HCT116 (cell line): ENCODE measurements at regions not wholly inside any gene's neighbourhood (a gene's known extent, or its start where the extent isn't known, plus 50 kb on each side); places are given as distances from the start of the nearest gene placed in this dataset.

Experiments
- ATAC-seq: fragments of 200-7000 bp; cut with Tn5 transposase; 2 replicates; pipeline ENCODE4 v1.9.1; 2020; ENCODE audit warnings: mild to moderate bottlenecking, moderate library complexity
- BruUV-seq: library from RNA; stranded (reverse); fragments of 400-500 nt; replicated peaks from 2 replicates; lab custom pipeline; 2021; lab: Mats Ljungman, UMichigan
- CTCF ChIA-PET: fragments of 300-600 bp; sonication (Branson Sonifier 250); formaldehyde crosslinking; loops from one replicate; lab custom pipeline; 2021; ENCODE audit warnings: antibody characterized with exemption; lab: Charles Lee
- POLR2A ChIA-PET: fragments of 300-600, 350-600 bp; sonication (Branson Sonifier 250); formaldehyde crosslinking; loops from one replicate; lab custom pipeline; 2021; ENCODE audit warnings: antibody characterized with exemption; lab: Charles Lee
- RAD21 ChIA-PET, 2 experiments: fragments of 300-600 bp; sonication (Branson Sonifier 250); formaldehyde crosslinking; loops; one replicate each; lab custom pipeline; 2023; ENCODE audit warnings: low total read pairs in 2 of 2; ENCODE audit not compliant: uncharacterized antibody in 2 of 2, unreplicated experiment in 2 of 2, low non-redundant PET in 1 of 2; lab: Charles Lee
- DNase-seq: peaks from one replicate; pipeline ENCODE4 v3.0.0-alpha.2; 2010; ENCODE audit warnings: low read depth, low spot score
- H2AFZ ChIP-seq: fragments of 200-600 bp; shearing (Covaris generic), sonication (generic); 2 replicates; pipeline ENCODE4 v1.6.1; 2017; ENCODE audit warnings: low read depth, mixed run types, mixed read lengths, antibody characterized with exemption, low read length; ENCODE audit not compliant: poor library complexity, severe bottlenecking
- H3K27ac ChIP-seq: 2 replicates; pipeline ENCODE4 v1.5.1; 2012; ENCODE audit warnings: low read depth, low read length
- H3K27me3 ChIP-seq: fragments of 200-600 bp; sonication (generic); 2 replicates; pipeline ENCODE4 v1.6.1; 2016; ENCODE audit warnings: mixed run types, low read length, mixed read lengths; ENCODE audit not compliant: insufficient read depth
- H3K36me3 ChIP-seq, 2 experiments: fragments of 200-500 bp in 1 of 2; fragments of 200-600 bp in 1 of 2; sonication (Bioruptor generic) in 1 of 2; sonication (generic) in 1 of 2; 2 replicates each; pipeline versions ENCODE4 v1.5.1 to v1.6.1; 2014 to 2016; ENCODE audit warnings: low read length in 2 of 2, inconsistent platforms in 1 of 2, mixed read lengths in 1 of 2, mixed run types in 1 of 2; ENCODE audit not compliant: insufficient read depth in 2 of 2, control insufficient read depth in 1 of 2
- H3K4me1 ChIP-seq, 2 experiments: fragments of 200-600 bp in 1 of 2; sonication (generic) in 1 of 2; 2 replicates each; pipeline versions ENCODE4 v1.5.1 to v1.6.1; 2012 to 2017; ENCODE audit warnings: low read length in 2 of 2, inconsistent platforms in 1 of 2, mild to moderate bottlenecking in 1 of 2, mixed read lengths in 1 of 2, mixed run types in 1 of 2, moderate library complexity in 1 of 2; ENCODE audit not compliant: insufficient read depth in 2 of 2, control insufficient read depth in 1 of 2
- H3K4me2 ChIP-seq: fragments of 200-600 bp; sonication (generic); 2 replicates; pipeline ENCODE4 v1.6.1; 2017; ENCODE audit warnings: mixed run types, low read length, mixed read lengths
- H3K4me3 ChIP-seq, 2 experiments: fragments of 200-600 bp in 1 of 2; sonication (generic) in 1 of 2; replicated peaks in 1 of 2; 2 replicates each; pipeline ENCODE4 v1.5.1; 2011 to 2016; ENCODE audit warnings: low read length in 2 of 2, control low read depth in 1 of 2, low read depth in 1 of 2, mild to moderate bottlenecking in 1 of 2, mixed read lengths in 1 of 2, mixed run types in 1 of 2
- H3K79me2 ChIP-seq: fragments of 200-600 bp; sonication (generic); 2 replicates; pipeline ENCODE4 v1.6.1; 2017; ENCODE audit warnings: mild to moderate bottlenecking, mixed run types, low read length, moderate library complexity, mixed read lengths; ENCODE audit not compliant: insufficient read depth
- H3K9ac ChIP-seq: fragments of 200-600 bp; sonication (generic); 2 replicates; pipeline ENCODE4 v1.6.1; 2016; ENCODE audit warnings: low read length, mixed read lengths
- H3K9me2 ChIP-seq: fragments of 200-600 bp; sonication (generic), shearing (Covaris generic); 2 replicates; pipeline ENCODE4 v1.6.1; 2017; ENCODE audit warnings: mixed run types, mild to moderate bottlenecking, moderate library complexity; ENCODE audit not compliant: insufficient read depth
- H3K9me3 ChIP-seq, 2 experiments: fragments of 200-500 bp in 1 of 2; fragments of 200-600 bp in 1 of 2; sonication (Bioruptor generic) in 1 of 2; sonication (generic) in 1 of 2; 2 replicates each; pipeline ENCODE4 v1.6.1; 2014 to 2017; ENCODE audit warnings: low read length in 2 of 2, mixed read lengths in 2 of 2, inconsistent platforms in 1 of 2, low read depth in 1 of 2, mild to moderate bottlenecking in 1 of 2, mixed run types in 1 of 2, moderate library complexity in 1 of 2; ENCODE audit not compliant: control insufficient read depth in 1 of 2, insufficient read depth in 1 of 2
- H4K20me1 ChIP-seq: fragments of 200-600 bp; sonication (generic), shearing (Covaris generic); 2 replicates; pipeline ENCODE4 v1.6.1; 2017; ENCODE audit warnings: mixed run types, mild to moderate bottlenecking, moderate library complexity; ENCODE audit not compliant: insufficient read depth
- EZH2phosphoT487 ChIP-seq: fragments of 200-600 bp; IDR thresholded peaks from 2 replicates; pipeline ENCODE4 v1.6.1; 2018; ENCODE audit warnings: antibody characterized with exemption, borderline replicate concordance
- JUND ChIP-seq: IDR thresholded peaks from 2 replicates; pipeline ENCODE4 v1.6.1; 2012
- POLR2AphosphoS5 ChIP-seq: IDR thresholded peaks from 2 replicates; pipeline ENCODE4 v1.6.1; 2011; ENCODE audit warnings: mild to moderate bottlenecking, low read depth, low read length, moderate library complexity
- REST ChIP-seq: IDR thresholded peaks from 2 replicates; pipeline ENCODE4 v1.6.1; 2012; ENCODE audit warnings: low read depth
- SIN3A ChIP-seq: IDR thresholded peaks from 2 replicates; pipeline ENCODE4 v1.6.1; 2012; ENCODE audit warnings: low read depth
- SP1 ChIP-seq: IDR thresholded peaks from 2 replicates; pipeline ENCODE4 v1.6.1; 2012; ENCODE audit warnings: low read depth
- YY1 ChIP-seq: IDR thresholded peaks from 2 replicates; pipeline ENCODE4 v1.6.1; 2011; ENCODE audit warnings: low read length, low read depth, moderate library complexity, mild to moderate bottlenecking; ENCODE audit not compliant: insufficient replicate concordance; ENCODE audit errors: extremely low read depth
- intact Hi-C: fragments of 100-400 bp; cut with micrococcal nuclease; formaldehyde crosslinking; loops from 2 replicates; pipeline ENCODE4 v1.10.0; 2022

- CTCF ChIA-PET = no interaction called here
- no peaks in the 10 kb centered on the region for H3K27me3 ChIP-seq
- no peak overlapping the region for H3K4me3 ChIP-seq
- TF ChIP-seq JUND (no peak), YY1 (no peak), REST (no peak), EZH2phosphoT487 (no peak), SP1 (no peak), SIN3A (no peak), POLR2AphosphoS5 (no peak)
- TF ChIP-seq, all 23 proteins: peak for 0
- no TSS peak for BruUV-seq
- Histone ChIP-seq H2AFZ (no peak overlapping the region), H3K4me2 (no peak overlapping the region), H4K20me1 (no peaks in the 10 kb centered on the region), H3K36me3 (no peaks in the 10 kb centered on the region), H3K9me2 (no peaks in the 10 kb centered on the region), H3K79me2 (no peaks in the 10 kb centered on the region), H3K27ac (no peak overlapping the region), H3K9me3 (no peaks in the 10 kb centered on the region), H3K4me1 (no peaks in the 10 kb centered on the region), H3K9ac (no peak overlapping the region)
- DNase-seq (no peak), ATAC-seq (no peak)
- intact Hi-C loops = no loop called here
- ChIA-PET POLR2A (no interaction called here), RAD21 (no interaction called here)
Measured at GRCh38 chr9:81250041-81250440, 439.3 kb downstream of the TLE1 start.
